Astrocyte of the cerebellum (primary cell): ENCODE measurements at regions not wholly inside any gene's neighbourhood (a gene's known extent, or its start where the extent isn't known, plus 50 kb on each side); places are given as distances from the start of the nearest gene placed in this dataset.

ENCODE experiments used
- DNase-seq: peaks from one replicate; pipeline ENCODE4 v3.0.0-alpha.2; 2011; ENCODE audit warnings: low read depth
- H3K4me3 ChIP-seq: 2 replicates; pipeline ENCODE4 v1.5.1; 2011; ENCODE audit warnings: mild to moderate bottlenecking, low read depth, low read length, moderate library complexity
- CTCF ChIP-seq: IDR thresholded peaks from 2 replicates; pipeline ENCODE4 v1.5.1; 2012; ENCODE audit warnings: low read length, low read depth, moderate library complexity, mild to moderate bottlenecking; ENCODE audit errors: missing control alignments
- in situ Hi-C: cut with HindIII; loops from 2 replicates; pipeline ENCODE4 v1.10.0; 2017; ENCODE audit warnings: low sequenced_read_pairs

- TF ChIP-seq CTCF: no peak
- in situ Hi-C loops: loop anchor here (5.0 kb wide), 1 partner anchor 384 kb away; no protein-coding TSS in a partner anchor
- H3K4me3 ChIP-seq: no peak overlapping the region
- no peak for DNase-seq
Observed at GRCh38 chr16:55943267-55943666, 68.1 kb upstream of the CES5A start.

GRCh38 chr16:55942821-55943220, 67.6 kb upstream of the CES5A start:
- in situ Hi-C loops: loop anchor here (5.0 kb wide), 1 partner anchor 384 kb away; no protein-coding TSS in a partner anchor
- no peak for DNase-seq
- no peak for TF ChIP-seq CTCF
- no peak overlapping the region for H3K4me3 ChIP-seq

GRCh38 chr16:55941552-55941951, 66.4 kb upstream of the CES5A start:
- H3K4me3 ChIP-seq: no peak overlapping the region
- in situ Hi-C loops: loop anchor here (5.0 kb wide), 1 partner anchor 386 kb away; no protein-coding TSS in a partner anchor
- no peak for TF ChIP-seq CTCF
- no peak for DNase-seq

GRCh38 chr16:55938126-55938525, 63.0 kb upstream of the CES5A start:
- no peak overlapping the region for H3K4me3 ChIP-seq
- in situ Hi-C loops: no loop called here
- TF ChIP-seq CTCF: no peak
- DNase-seq: no peak

- H3K4me3 ChIP-seq: no peak overlapping the region
- no peak for TF ChIP-seq CTCF
- in situ Hi-C loops: no loop called here
- DNase-seq: no peak
Observed at GRCh38 chr16:55933038-55933437, 57.9 kb upstream of the CES5A start.

- TF ChIP-seq CTCF: no peak
- H3K4me3 ChIP-seq: no peak overlapping the region
- in situ Hi-C loops: no loop called here
- DNase-seq: no peak
Observed at GRCh38 chr16:55930036-55930435, 54.9 kb upstream of the CES5A start.

GRCh38 chr16:55929181-55929580, 54.0 kb upstream of the CES5A start:
- no peak overlapping the region for H3K4me3 ChIP-seq
- DNase-seq: no peak
- in situ Hi-C loops: no loop called here
- no peak for TF ChIP-seq CTCF
